ENCODE measurements at regions not wholly inside any gene's neighbourhood (a gene's known extent, or its start where the extent isn't known, plus 50 kb on each side); places are given as distances from the start of the nearest gene placed in this dataset.

DNA sequence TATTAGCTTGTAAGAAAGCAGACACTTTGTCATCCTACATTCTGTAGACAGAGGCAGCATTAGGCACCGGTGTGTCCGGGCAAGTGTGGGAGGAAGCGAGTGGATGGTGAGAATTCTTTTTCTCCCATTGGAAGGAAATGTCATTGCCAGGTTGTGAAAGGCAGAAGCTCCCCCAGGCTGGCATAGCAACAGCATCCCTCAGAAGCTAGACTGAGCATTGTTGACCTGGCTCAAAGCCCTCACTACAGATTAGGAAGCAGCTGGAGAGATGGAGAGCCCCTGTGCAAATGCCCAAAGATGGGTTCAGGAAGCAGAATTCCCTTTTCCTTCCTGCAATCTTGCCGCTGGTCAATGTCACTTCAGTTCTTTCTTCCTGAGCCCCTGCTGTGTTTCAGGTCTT lies 1299.3 kb downstream of the TBC1D22A start:
- TF ChIP-seq, protein P1, sequence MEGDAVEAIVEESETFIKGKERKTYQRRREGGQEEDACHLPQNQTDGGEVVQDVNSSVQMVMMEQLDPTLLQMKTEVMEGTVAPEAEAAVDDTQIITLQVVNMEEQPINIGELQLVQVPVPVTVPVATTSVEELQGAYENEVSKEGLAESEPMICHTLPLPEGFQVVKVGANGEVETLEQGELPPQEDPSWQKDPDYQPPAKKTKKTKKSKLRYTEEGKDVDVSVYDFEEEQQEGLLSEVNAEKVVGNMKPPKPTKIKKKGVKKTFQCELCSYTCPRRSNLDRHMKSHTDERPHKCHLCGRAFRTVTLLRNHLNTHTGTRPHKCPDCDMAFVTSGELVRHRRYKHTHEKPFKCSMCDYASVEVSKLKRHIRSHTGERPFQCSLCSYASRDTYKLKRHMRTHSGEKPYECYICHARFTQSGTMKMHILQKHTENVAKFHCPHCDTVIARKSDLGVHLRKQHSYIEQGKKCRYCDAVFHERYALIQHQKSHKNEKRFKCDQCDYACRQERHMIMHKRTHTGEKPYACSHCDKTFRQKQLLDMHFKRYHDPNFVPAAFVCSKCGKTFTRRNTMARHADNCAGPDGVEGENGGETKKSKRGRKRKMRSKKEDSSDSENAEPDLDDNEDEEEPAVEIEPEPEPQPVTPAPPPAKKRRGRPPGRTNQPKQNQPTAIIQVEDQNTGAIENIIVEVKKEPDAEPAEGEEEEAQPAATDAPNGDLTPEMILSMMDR (conservative IDR thresholded peaks at IDR 0.05; ENCODE audit: low read depth, low read length) = no peak
- no peak for TF ChIP-seq EZH2phosphoT487 (IDR thresholded peaks at IDR 0.05; ENCODE audit: borderline replicate concordance, low read length)

All from PC-3 (cell line).